ENCODE measurements at regions not wholly inside any gene's neighbourhood (a gene's known extent, or its start where the extent isn't known, plus 50 kb on each side); places are given as distances from the start of the nearest gene placed in this dataset.

GRCh38 chr5:14003513-14003912 lies 59.0 kb upstream of the DNAH5 start:
- TF ChIP-seq TAF1 (IDR thresholded peaks at IDR 0.05; ENCODE audit: low read depth): no peak
- no peak for TF ChIP-seq EGR1 (IDR thresholded peaks at IDR 0.05)
- TF ChIP-seq YY1 (IDR thresholded peaks at IDR 0.05; ENCODE audit: low read depth): no peak
- TF ChIP-seq CEBPB (IDR thresholded peaks at IDR 0.05): no peak
- no peak for TF ChIP-seq USF1 (IDR thresholded peaks at IDR 0.05)
- no peak for TF ChIP-seq FOXM1 (IDR thresholded peaks at IDR 0.05; ENCODE audit: borderline replicate concordance, low read depth)
- no peak for TF ChIP-seq TEAD4 (IDR thresholded peaks at IDR 0.05)
- TF ChIP-seq NFIC (IDR thresholded peaks at IDR 0.05): no peak
- TF ChIP-seq MAX (IDR thresholded peaks at IDR 0.05): no peak
- TF ChIP-seq REST (IDR thresholded peaks at IDR 0.05; ENCODE audit: low read depth): no peak
- no peak for TF ChIP-seq ZBTB7A (IDR thresholded peaks at IDR 0.05; ENCODE audit: low read depth)
- no peak for TF ChIP-seq CREB1 (IDR thresholded peaks at IDR 0.05; ENCODE audit: low read depth)
- TF ChIP-seq EP300 (IDR thresholded peaks at IDR 0.05; ENCODE audit: borderline replicate concordance): no peak
- TF ChIP-seq RAD21 (IDR thresholded peaks at IDR 0.05; ENCODE audit: low read depth): no peak
- TF ChIP-seq TCF12 (IDR thresholded peaks at IDR 0.05; ENCODE audit: low read depth): no peak

GRCh38 chr5:13998254-13998653 lies 53.8 kb upstream of the DNAH5 start:
- no peak for TF ChIP-seq YY1 (IDR thresholded peaks at IDR 0.05; ENCODE audit: low read depth)
- no peak for TF ChIP-seq EGR1 (IDR thresholded peaks at IDR 0.05)
- no peak for TF ChIP-seq ZBTB7A (IDR thresholded peaks at IDR 0.05; ENCODE audit: low read depth)

- TF ChIP-seq EGR1 (IDR thresholded peaks at IDR 0.05) (no peak), ZBTB7A (IDR thresholded peaks at IDR 0.05; ENCODE audit: low read depth) (no peak), RAD21 (IDR thresholded peaks at IDR 0.05; ENCODE audit: low read depth) (no peak), NFIC (IDR thresholded peaks at IDR 0.05) (no peak), MAX (IDR thresholded peaks at IDR 0.05) (no peak), EP300 (IDR thresholded peaks at IDR 0.05; ENCODE audit: borderline replicate concordance) (no peak), REST (IDR thresholded peaks at IDR 0.05; ENCODE audit: low read depth) (no peak), USF1 (IDR thresholded peaks at IDR 0.05) (no peak)
These were observed 53.0 kb upstream of the DNAH5 start for GRCh38 chr5:13997514-13997913.

- TF ChIP-seq ZBTB7A (IDR thresholded peaks at IDR 0.05; ENCODE audit: low read depth): no peak
- no peak for TF ChIP-seq TAF1 (IDR thresholded peaks at IDR 0.05; ENCODE audit: low read depth)
- TF ChIP-seq RAD21 (IDR thresholded peaks at IDR 0.05; ENCODE audit: low read depth): no peak
- no peak for TF ChIP-seq EP300 (IDR thresholded peaks at IDR 0.05; ENCODE audit: borderline replicate concordance)
- TF ChIP-seq REST (IDR thresholded peaks at IDR 0.05; ENCODE audit: low read depth): no peak
- no peak for TF ChIP-seq CEBPB (IDR thresholded peaks at IDR 0.05)
- no peak for TF ChIP-seq NFIC (IDR thresholded peaks at IDR 0.05)
- no peak for TF ChIP-seq YY1 (IDR thresholded peaks at IDR 0.05; ENCODE audit: low read depth)
- no peak for TF ChIP-seq USF1 (IDR thresholded peaks at IDR 0.05)
- no peak for TF ChIP-seq MAX (IDR thresholded peaks at IDR 0.05)
- no peak for TF ChIP-seq FOXM1 (IDR thresholded peaks at IDR 0.05; ENCODE audit: borderline replicate concordance, low read depth)
- TF ChIP-seq TCF12 (IDR thresholded peaks at IDR 0.05; ENCODE audit: low read depth): no peak
- TF ChIP-seq EGR1 (IDR thresholded peaks at IDR 0.05): no peak
- TF ChIP-seq TEAD4 (IDR thresholded peaks at IDR 0.05): no peak
- TF ChIP-seq CREB1 (IDR thresholded peaks at IDR 0.05; ENCODE audit: low read depth): no peak
These were observed 50.2 kb upstream of the DNAH5 start for GRCh38 chr5:13994621-13995253.

Data from Ishikawa (cell line).